ENCODE measurements at regions not wholly inside any gene's neighbourhood (a gene's known extent, or its start where the extent isn't known, plus 50 kb on each side); places are given as distances from the start of the nearest gene placed in this dataset.

DNA sequence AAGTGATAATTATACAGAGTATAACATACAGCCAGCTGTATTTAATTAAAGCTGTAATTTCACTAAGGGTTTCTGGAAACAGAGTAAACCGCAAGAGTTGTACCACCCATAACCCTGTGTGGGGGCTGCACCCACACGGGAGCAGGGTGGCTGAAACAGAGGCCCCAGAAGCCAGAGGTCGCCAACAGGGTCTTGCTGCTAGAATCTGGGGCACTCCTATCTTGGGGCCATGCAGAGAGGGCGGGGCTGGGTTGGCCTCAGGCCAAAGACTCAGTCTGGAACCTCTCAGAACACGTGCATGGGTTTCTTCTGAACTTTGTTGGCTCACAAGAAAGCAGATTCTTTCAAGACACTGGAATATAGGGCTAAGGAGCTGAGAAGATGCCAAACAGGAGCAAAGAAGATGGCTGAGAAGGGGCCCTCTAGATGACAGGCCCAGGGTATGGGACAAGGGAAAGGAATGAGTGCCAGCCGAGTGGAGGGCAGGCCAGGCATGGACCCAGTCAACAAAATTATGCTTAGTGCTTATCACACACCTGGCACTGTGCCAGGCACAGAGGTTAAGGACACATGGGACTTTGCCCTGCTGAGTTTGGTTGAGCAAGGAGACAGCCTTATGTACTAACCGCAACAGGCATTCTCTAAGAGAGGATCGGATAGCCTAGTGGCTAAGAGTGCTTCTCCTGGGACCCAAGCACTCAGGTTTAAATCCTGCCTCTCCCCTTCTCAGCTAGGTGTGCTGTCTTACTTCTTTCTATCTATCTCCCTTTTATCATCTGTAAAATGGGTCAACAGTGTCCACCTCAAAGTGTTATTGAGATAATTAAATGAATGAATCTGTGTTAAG lies 96.6 kb upstream of the FOXP4 start:
- CTCF ChIA-PET, result interaction anchor here (1.3 kb wide), 1 partner anchor 25 kb away, joined by 3 read pairs; no protein-coding TSS in a partner anchor
- Histone ChIP-seq H3K4me3 (ENCODE audit: low read length) (no peak overlapping the region), H3K27ac (ENCODE audit: low read depth, low read length) (no peak overlapping the region), H3K27me3 (ENCODE audit: control insufficient read depth in 2 of 2, insufficient read depth in 2 of 2, low read length in 2 of 2) (no peaks in the 10 kb centered on the region), H3K4me1 (ENCODE audit: control insufficient read depth in 2 of 2, insufficient read depth in 2 of 2, low read length in 2 of 2) (no peaks in the 10 kb centered on the region), H3K36me3 (ENCODE audit: control insufficient read depth in 2 of 3, insufficient read depth in 3 of 3, low read length in 3 of 3) (no peaks in the 10 kb centered on the region), H3K9me3 (ENCODE audit: control insufficient read depth in 2 of 3, low read length in 3 of 3) (no peaks in the 10 kb centered on the region)
- Mint-ChIP-seq H3K27ac (no peak overlapping the region), H3K9me3 (peaks cover 0 to 1% (median 0%) of the 10 kb centered on the region in 11 donors), H3K4me1 (peaks cover 0 to 11% (median 0%) of the 10 kb centered on the region in 7 donors), H3K4me3 (no peak overlapping the region), H3K27me3 (peaks cover under 1 to 13% (median 2%) of the 10 kb centered on the region in 5 donors), H3K36me3 (no peaks in the 10 kb centered on the region)
- no peak for ATAC-seq
- POLR2A ChIA-PET, result no interaction called here
- intact Hi-C loops (cut with micrococcal nuclease), result no loop called here
- DNase-seq, result no peak

DNA sequence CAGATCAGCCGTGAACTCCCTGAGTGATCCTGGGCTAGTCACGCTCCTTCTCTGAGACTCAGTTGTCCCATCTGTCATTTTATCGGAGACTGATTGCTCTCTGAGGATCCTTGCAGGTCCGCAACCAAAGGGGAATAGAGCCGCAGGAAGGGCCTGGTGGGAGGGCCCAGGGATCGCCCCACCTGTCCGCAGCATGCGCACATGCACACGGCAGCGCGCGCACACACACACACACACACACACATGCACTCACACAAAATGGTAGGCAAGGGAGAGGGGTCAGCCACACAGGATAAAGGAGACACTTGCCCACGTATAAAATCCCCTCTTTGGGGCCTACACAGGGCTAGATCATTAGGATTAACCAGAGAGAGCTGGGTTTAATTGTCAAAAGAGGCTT lies 95.6 kb upstream of the FOXP4 start:
- H3K27ac Mint-ChIP-seq, result no peak overlapping the region
- H3K4me1 Mint-ChIP-seq, result peaks cover 0 to 11% (median 0%) of the 10 kb centered on the region in 7 donors
- H3K9me3 ChIP-seq (ENCODE audit: control insufficient read depth in 2 of 3, low read length in 3 of 3), result no peaks in the 10 kb centered on the region
- no peaks in the 10 kb centered on the region for H3K4me1 ChIP-seq (ENCODE audit: control insufficient read depth in 2 of 2, insufficient read depth in 2 of 2, low read length in 2 of 2)
- no peak overlapping the region for H3K4me3 Mint-ChIP-seq
- intact Hi-C loops (cut with micrococcal nuclease), result no loop called here
- no peak for DNase-seq
- CTCF ChIA-PET, result no interaction called here
- H3K4me3 ChIP-seq (ENCODE audit: low read length), result no peak overlapping the region
- no peak for ATAC-seq
- no peaks in the 10 kb centered on the region for H3K27me3 ChIP-seq (ENCODE audit: control insufficient read depth in 2 of 2, insufficient read depth in 2 of 2, low read length in 2 of 2)
- POLR2A ChIA-PET, result no interaction called here
- peaks cover 0 to 1% (median 0%) of the 10 kb centered on the region in 11 donors for H3K9me3 Mint-ChIP-seq
- H3K27ac ChIP-seq (ENCODE audit: low read depth, low read length), result no peak overlapping the region
- no peaks in the 10 kb centered on the region for H3K36me3 Mint-ChIP-seq
- peaks cover 0 to 10% (median 0%) of the 10 kb centered on the region in 5 donors for H3K27me3 Mint-ChIP-seq
- no peaks in the 10 kb centered on the region for H3K36me3 ChIP-seq (ENCODE audit: control insufficient read depth in 2 of 3, insufficient read depth in 3 of 3, low read length in 3 of 3)

DNA sequence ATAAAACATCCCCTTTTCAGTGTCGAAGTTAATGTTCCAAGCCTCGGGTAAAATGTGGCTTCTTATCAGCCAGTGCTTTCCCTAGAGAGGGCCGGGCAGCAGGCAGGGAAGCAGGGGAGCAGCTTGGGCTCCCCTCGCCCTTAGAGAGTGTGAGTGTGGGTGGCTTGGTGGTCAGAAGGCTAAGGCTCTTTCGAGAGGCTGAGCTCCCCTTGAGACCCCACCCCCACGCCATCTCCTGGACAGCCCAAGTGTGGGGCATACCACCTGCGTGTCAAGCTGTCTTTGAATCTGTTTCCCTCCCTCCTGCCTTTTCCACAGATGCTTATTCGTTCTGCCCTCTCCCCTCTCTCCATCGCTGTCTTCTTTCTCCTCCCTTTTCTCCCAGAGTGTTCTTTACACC lies 95.1 kb upstream of the FOXP4 start:
- Mint-ChIP-seq H3K27ac (no peak overlapping the region), H3K4me1 (peaks cover 0 to 11% (median 0%) of the 10 kb centered on the region in 7 donors), H3K4me3 (no peak overlapping the region), H3K27me3 (peaks cover 0 to 13% (median 0%) of the 10 kb centered on the region in 5 donors), H3K36me3 (no peaks in the 10 kb centered on the region), H3K9me3 (peaks cover 0 to 1% (median 0%) of the 10 kb centered on the region in 11 donors)
- no peaks in the 10 kb centered on the region for H3K27me3 ChIP-seq (ENCODE audit: control insufficient read depth in 2 of 2, insufficient read depth in 2 of 2, low read length in 2 of 2)
- no peak overlapping the region for H3K4me3 ChIP-seq (ENCODE audit: low read length)
- H3K9me3 ChIP-seq (ENCODE audit: control insufficient read depth in 2 of 3, low read length in 3 of 3), result no peaks in the 10 kb centered on the region
- ATAC-seq (no peak), DNase-seq (no peak)
- CTCF ChIA-PET, result no interaction called here
- no peaks in the 10 kb centered on the region for H3K4me1 ChIP-seq (ENCODE audit: control insufficient read depth in 2 of 2, insufficient read depth in 2 of 2, low read length in 2 of 2)
- intact Hi-C loops (cut with micrococcal nuclease), result no loop called here
- H3K27ac ChIP-seq (ENCODE audit: low read depth, low read length), result no peak overlapping the region
- POLR2A ChIA-PET, result no interaction called here
- no peaks in the 10 kb centered on the region for H3K36me3 ChIP-seq (ENCODE audit: control insufficient read depth in 2 of 3, insufficient read depth in 3 of 3, low read length in 3 of 3)

DNA sequence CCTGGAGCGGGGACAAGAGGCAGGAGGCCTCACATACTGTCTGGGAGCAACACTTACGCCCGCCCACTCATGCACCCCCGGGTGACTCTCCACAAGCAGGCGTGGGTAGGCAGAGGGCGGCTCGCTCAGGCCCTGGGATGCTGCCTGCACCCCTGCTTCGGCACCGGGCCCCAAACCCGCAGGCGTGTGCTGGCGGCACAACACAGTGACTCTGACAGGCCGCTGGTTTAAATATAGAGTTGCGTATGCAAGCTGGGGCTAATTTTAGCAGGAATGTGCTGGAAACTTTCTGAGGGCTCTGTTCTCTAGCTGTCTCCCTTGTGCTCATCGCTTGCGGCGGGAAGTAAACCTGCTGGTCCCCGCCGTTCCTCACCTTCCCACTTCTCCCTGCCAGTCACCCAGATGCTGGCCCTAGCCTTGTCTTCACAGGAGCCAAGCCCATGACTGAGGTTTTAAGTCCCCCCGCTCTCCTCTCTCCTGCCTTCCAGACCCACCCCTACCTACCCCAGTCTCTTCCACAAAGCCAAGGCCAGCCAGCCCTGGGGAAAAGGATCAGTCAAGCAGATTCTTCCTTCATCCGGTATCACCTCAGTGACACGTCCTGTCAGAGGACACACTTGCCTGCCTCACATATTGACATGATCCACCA lies 94.5 kb upstream of the FOXP4 start:
- peaks cover 0 to 1% (median 0%) of the 10 kb centered on the region in 11 donors for H3K9me3 Mint-ChIP-seq
- no peaks in the 10 kb centered on the region for H3K36me3 Mint-ChIP-seq
- Histone ChIP-seq H3K4me1 (ENCODE audit: control insufficient read depth in 2 of 2, insufficient read depth in 2 of 2, low read length in 2 of 2) (no peaks in the 10 kb centered on the region), H3K27ac (ENCODE audit: low read depth, low read length) (no peak overlapping the region), H3K4me3 (ENCODE audit: low read length) (no peak overlapping the region), H3K9me3 (ENCODE audit: control insufficient read depth in 2 of 3, low read length in 3 of 3) (no peaks in the 10 kb centered on the region), H3K36me3 (ENCODE audit: control insufficient read depth in 2 of 3, insufficient read depth in 3 of 3, low read length in 3 of 3) (no peaks in the 10 kb centered on the region), H3K27me3 (ENCODE audit: control insufficient read depth in 2 of 2, insufficient read depth in 2 of 2, low read length in 2 of 2) (no peaks in the 10 kb centered on the region)
- H3K4me1 Mint-ChIP-seq, result peaks cover 0 to 11% (median 0%) of the 10 kb centered on the region in 7 donors
- no peak overlapping the region for H3K27ac Mint-ChIP-seq
- ATAC-seq, result no peak
- ChIA-PET POLR2A (no interaction called here), CTCF (no interaction called here)
- H3K4me3 Mint-ChIP-seq, result no peak overlapping the region
- intact Hi-C loops (cut with micrococcal nuclease), result no loop called here
- no peak for DNase-seq
- H3K27me3 Mint-ChIP-seq, result peaks cover 0 to 18% (median 0%) of the 10 kb centered on the region in 5 donors

DNA sequence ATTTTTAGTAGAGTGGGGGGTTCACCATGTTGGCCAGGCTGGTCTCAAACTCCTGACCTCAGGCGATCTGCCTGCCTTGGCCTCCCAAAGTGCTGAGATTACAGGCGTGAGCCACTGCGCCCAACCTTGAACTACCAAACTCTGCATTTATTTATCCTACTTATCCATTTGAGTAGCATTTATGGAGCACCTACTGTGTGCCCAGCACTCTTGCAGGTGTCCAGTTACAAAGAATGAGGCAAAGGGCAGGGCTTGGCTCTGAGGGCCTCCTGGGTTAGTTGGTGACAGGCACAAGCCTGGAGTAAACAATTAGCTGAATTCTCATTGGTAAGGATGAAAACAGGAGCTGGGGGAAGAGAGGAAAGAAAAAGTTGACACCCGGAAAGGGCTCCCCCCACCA lies 93.4 kb upstream of the FOXP4 start:
- Histone ChIP-seq H3K27me3 (ENCODE audit: control insufficient read depth in 2 of 2, insufficient read depth in 2 of 2, low read length in 2 of 2) (no peaks in the 10 kb centered on the region), H3K4me3 (ENCODE audit: low read length) (no peak overlapping the region), H3K9me3 (ENCODE audit: control insufficient read depth in 2 of 3, low read length in 3 of 3) (no peaks in the 10 kb centered on the region), H3K27ac (ENCODE audit: low read depth, low read length) (no peak overlapping the region), H3K36me3 (ENCODE audit: control insufficient read depth in 2 of 3, insufficient read depth in 3 of 3, low read length in 3 of 3) (no peaks in the 10 kb centered on the region), H3K4me1 (ENCODE audit: control insufficient read depth in 2 of 2, insufficient read depth in 2 of 2, low read length in 2 of 2) (no peaks in the 10 kb centered on the region)
- peaks cover 0 to 1% (median 0%) of the 10 kb centered on the region in 11 donors for H3K9me3 Mint-ChIP-seq
- no peak overlapping the region for H3K4me3 Mint-ChIP-seq
- H3K4me1 Mint-ChIP-seq, result peaks cover 0 to 11% (median 0%) of the 10 kb centered on the region in 7 donors
- H3K36me3 Mint-ChIP-seq, result no peaks in the 10 kb centered on the region
- ChIA-PET CTCF (no interaction called here), POLR2A (no interaction called here)
- no peak overlapping the region for H3K27ac Mint-ChIP-seq
- DNase-seq, result no peak
- no peak for ATAC-seq
- intact Hi-C loops (cut with micrococcal nuclease), result no loop called here
- H3K27me3 Mint-ChIP-seq, result peaks cover 0 to 18% (median 0%) of the 10 kb centered on the region in 5 donors

DNA sequence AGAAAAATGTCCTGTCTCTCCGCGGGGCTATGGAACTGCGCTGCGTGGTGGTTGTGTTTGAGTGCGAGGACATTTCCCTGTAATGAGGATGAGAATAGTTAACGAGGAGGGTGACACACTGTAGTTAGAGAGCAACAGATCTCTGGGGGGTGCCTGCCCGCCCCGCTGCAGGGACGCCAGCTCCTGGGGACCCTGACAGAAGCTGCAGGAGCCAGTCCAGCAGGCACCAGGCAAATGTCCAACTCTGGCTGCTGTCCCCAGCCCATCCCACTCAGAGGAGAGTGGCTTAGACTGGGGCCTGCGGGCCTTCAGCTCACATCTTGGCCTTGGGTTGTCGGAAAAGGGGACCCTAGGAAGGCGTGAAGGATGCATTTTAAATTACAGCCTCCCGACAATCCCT lies 92.9 kb upstream of the FOXP4 start:
- no peak overlapping the region for H3K4me3 ChIP-seq (ENCODE audit: low read length)
- H3K27ac ChIP-seq (ENCODE audit: low read depth, low read length), result no peak overlapping the region
- DNase-seq (no peak), ATAC-seq (no peak)
- ChIA-PET CTCF (no interaction called here), POLR2A (no interaction called here)
- Mint-ChIP-seq H3K27ac (no peak overlapping the region), H3K4me1 (peaks cover 0 to 9% (median 0%) of the 10 kb centered on the region in 7 donors), H3K36me3 (no peaks in the 10 kb centered on the region), H3K4me3 (no peak overlapping the region), H3K9me3 (peaks cover 0 to 1% (median 0%) of the 10 kb centered on the region in 11 donors), H3K27me3 (peaks cover 0 to 15% (median under 1%) of the 10 kb centered on the region in 5 donors)
- no peaks in the 10 kb centered on the region for H3K9me3 ChIP-seq (ENCODE audit: control insufficient read depth in 2 of 3, low read length in 3 of 3)
- intact Hi-C loops (cut with micrococcal nuclease), result no loop called here
- no peaks in the 10 kb centered on the region for H3K36me3 ChIP-seq (ENCODE audit: control insufficient read depth in 2 of 3, insufficient read depth in 3 of 3, low read length in 3 of 3)
- H3K4me1 ChIP-seq (ENCODE audit: control insufficient read depth in 2 of 2, insufficient read depth in 2 of 2, low read length in 2 of 2), result no peaks in the 10 kb centered on the region
- no peaks in the 10 kb centered on the region for H3K27me3 ChIP-seq (ENCODE audit: control insufficient read depth in 2 of 2, insufficient read depth in 2 of 2, low read length in 2 of 2)
